ENCODE measurements at regions not wholly inside any gene's neighbourhood (a gene's known extent, or its start where the extent isn't known, plus 50 kb on each side); places are given as distances from the start of the nearest gene placed in this dataset.

- TF ChIP-seq CTCF (IDR thresholded peaks at IDR 0.05) (no peak), POLR2A (IDR thresholded peaks at IDR 0.05) (no peak)
Measured at GRCh38 chr6:168179702-168180382, 100.8 kb upstream of the FRMD1 start.

All from heart left ventricle (tissue), 13 donors.